ENCODE measurements at regions not wholly inside any gene's neighbourhood (a gene's known extent, or its start where the extent isn't known, plus 50 kb on each side); places are given as distances from the start of the nearest gene placed in this dataset.

GRCh38 chr21:27190601-27191000 is 223.7 kb upstream of the ADAMTS5 start:
- intact Hi-C loops (cut with micrococcal nuclease): no loop called here
- POLR2A ChIA-PET: interaction anchor here (0.7 kb wide), 1 partner anchor 373 kb away, joined by 4 read pairs; no protein-coding TSS in a partner anchor
- Mint-ChIP-seq H3K4me1 (ENCODE audit: insufficient read depth, unreplicated experiment) (peaks cover 13% of the 10 kb centered on the region), H3K27ac (ENCODE audit: low read depth, unreplicated experiment) (peak overlapping the region; percentile 23), H3K36me3 (ENCODE audit: insufficient read depth, unreplicated experiment) (no peaks in the 10 kb centered on the region), H3K9me3 (ENCODE audit: unreplicated experiment) (peaks cover 6% of the 10 kb centered on the region), H3K27me3 (ENCODE audit: insufficient read depth, unreplicated experiment) (no peaks in the 10 kb centered on the region), H3K4me3 (ENCODE audit: unreplicated experiment) (no peak overlapping the region)
- BruUV-seq (replicated peaks): no TSS peak
- DNase-seq (ENCODE audit: unreplicated experiment): peak; percentile 49
- CTCF ChIA-PET: no interaction called here
- TF ChIP-seq, protein P1, sequence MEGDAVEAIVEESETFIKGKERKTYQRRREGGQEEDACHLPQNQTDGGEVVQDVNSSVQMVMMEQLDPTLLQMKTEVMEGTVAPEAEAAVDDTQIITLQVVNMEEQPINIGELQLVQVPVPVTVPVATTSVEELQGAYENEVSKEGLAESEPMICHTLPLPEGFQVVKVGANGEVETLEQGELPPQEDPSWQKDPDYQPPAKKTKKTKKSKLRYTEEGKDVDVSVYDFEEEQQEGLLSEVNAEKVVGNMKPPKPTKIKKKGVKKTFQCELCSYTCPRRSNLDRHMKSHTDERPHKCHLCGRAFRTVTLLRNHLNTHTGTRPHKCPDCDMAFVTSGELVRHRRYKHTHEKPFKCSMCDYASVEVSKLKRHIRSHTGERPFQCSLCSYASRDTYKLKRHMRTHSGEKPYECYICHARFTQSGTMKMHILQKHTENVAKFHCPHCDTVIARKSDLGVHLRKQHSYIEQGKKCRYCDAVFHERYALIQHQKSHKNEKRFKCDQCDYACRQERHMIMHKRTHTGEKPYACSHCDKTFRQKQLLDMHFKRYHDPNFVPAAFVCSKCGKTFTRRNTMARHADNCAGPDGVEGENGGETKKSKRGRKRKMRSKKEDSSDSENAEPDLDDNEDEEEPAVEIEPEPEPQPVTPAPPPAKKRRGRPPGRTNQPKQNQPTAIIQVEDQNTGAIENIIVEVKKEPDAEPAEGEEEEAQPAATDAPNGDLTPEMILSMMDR (IDR thresholded peaks at IDR 0.05; ENCODE audit: unreplicated experiment): no peak

- no TSS peak for BruUV-seq (replicated peaks)
- Mint-ChIP-seq H3K27ac (ENCODE audit: low read depth, unreplicated experiment) (peak overlapping the region; percentile 23), H3K27me3 (ENCODE audit: insufficient read depth, unreplicated experiment) (no peaks in the 10 kb centered on the region), H3K4me1 (ENCODE audit: insufficient read depth, unreplicated experiment) (peaks cover 13% of the 10 kb centered on the region), H3K4me3 (ENCODE audit: unreplicated experiment) (no peak overlapping the region), H3K36me3 (ENCODE audit: insufficient read depth, unreplicated experiment) (no peaks in the 10 kb centered on the region), H3K9me3 (ENCODE audit: unreplicated experiment) (peaks cover 6% of the 10 kb centered on the region)
- ChIA-PET CTCF (no interaction called here), POLR2A (no interaction called here)
- TF ChIP-seq, protein P1 (IDR thresholded peaks at IDR 0.05; ENCODE audit: unreplicated experiment): no peak
- intact Hi-C loops (cut with micrococcal nuclease): no loop called here
- DNase-seq (ENCODE audit: unreplicated experiment): no peak
Measured at GRCh38 chr21:27189870-27190269, 223.0 kb upstream of the ADAMTS5 start.

GRCh38 chr21:27173053-27173452 is 206.2 kb upstream of the ADAMTS5 start:
- peaks cover 16% of the 10 kb centered on the region for H3K4me1 Mint-ChIP-seq (ENCODE audit: insufficient read depth, unreplicated experiment)
- no TSS peak for BruUV-seq (replicated peaks)
- H3K36me3 Mint-ChIP-seq (ENCODE audit: insufficient read depth, unreplicated experiment): no peaks in the 10 kb centered on the region
- TF ChIP-seq, protein P1 (IDR thresholded peaks at IDR 0.05; ENCODE audit: unreplicated experiment): no peak
- no peaks in the 10 kb centered on the region for H3K9me3 Mint-ChIP-seq (ENCODE audit: unreplicated experiment)
- H3K27me3 Mint-ChIP-seq (ENCODE audit: insufficient read depth, unreplicated experiment): no peaks in the 10 kb centered on the region
- H3K27ac Mint-ChIP-seq (ENCODE audit: low read depth, unreplicated experiment): peak overlapping the region; percentile 59
- intact Hi-C loops (cut with micrococcal nuclease): no loop called here
- ChIA-PET POLR2A (interaction anchor here (1.0 kb wide), 1 partner anchor 45 kb away, joined by 3 read pairs; no protein-coding TSS in a partner anchor), CTCF (interaction anchor here (0.7 kb wide), 1 partner anchor 15 kb away, joined by 3 read pairs; no protein-coding TSS in a partner anchor)
- no peak for DNase-seq (ENCODE audit: unreplicated experiment)
- H3K4me3 Mint-ChIP-seq (ENCODE audit: unreplicated experiment): no peak overlapping the region

- Mint-ChIP-seq H3K27ac (ENCODE audit: low read depth, unreplicated experiment) (peak overlapping the region; percentile 57), H3K9me3 (ENCODE audit: unreplicated experiment) (no peaks in the 10 kb centered on the region), H3K4me1 (ENCODE audit: insufficient read depth, unreplicated experiment) (peaks cover 16% of the 10 kb centered on the region), H3K36me3 (ENCODE audit: insufficient read depth, unreplicated experiment) (no peaks in the 10 kb centered on the region), H3K4me3 (ENCODE audit: unreplicated experiment) (no peak overlapping the region), H3K27me3 (ENCODE audit: insufficient read depth, unreplicated experiment) (no peaks in the 10 kb centered on the region)
- peak; percentile 18 for DNase-seq (ENCODE audit: unreplicated experiment)
- TF ChIP-seq, protein P1 (IDR thresholded peaks at IDR 0.05; ENCODE audit: unreplicated experiment): no peak
- ChIA-PET POLR2A (no interaction called here), CTCF (no interaction called here)
- BruUV-seq (replicated peaks): no TSS peak
- intact Hi-C loops (cut with micrococcal nuclease): no loop called here
Measured at GRCh38 chr21:27171707-27172106, 204.8 kb upstream of the ADAMTS5 start.

Data from MCF 10A (cell line).